ENCODE measurements at regions not wholly inside any gene's neighbourhood (a gene's known extent, or its start where the extent isn't known, plus 50 kb on each side); places are given as distances from the start of the nearest gene placed in this dataset.
A peak's percentile ranks its signal among the peaks of the same experiment; 100 is the strongest.
"Not testable (repeated sequence)": the region's sequence is repeated elsewhere in the genome, so short reads cannot be mapped to it uniquely, and the experiment has no call there.

DNA sequence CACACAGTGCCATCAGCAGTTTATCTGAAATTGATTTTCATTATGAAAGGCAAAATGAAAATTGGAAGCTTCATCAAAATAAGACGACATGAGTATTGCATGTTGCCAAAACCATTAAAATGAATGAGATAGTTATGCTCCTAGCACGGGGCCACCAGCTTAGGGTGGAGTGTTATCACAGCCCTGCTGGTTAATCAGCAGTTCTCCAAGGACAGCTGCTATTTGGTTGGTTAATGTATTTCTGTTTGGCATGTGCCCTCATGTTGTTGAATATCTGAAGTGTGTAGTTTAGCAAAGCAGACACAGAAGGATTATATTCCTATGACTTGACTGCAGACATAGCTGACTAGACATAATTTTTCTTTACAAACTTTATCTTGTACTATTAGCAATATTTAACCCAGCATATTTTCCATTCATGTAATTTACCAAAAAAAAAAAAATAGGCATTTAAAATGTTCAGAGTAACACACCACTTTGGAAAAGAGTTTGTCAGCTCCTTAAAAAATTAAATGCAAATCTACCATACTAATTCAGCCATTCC lies 98.6 kb upstream of the PIK3R1 start:
- no peak for DNase-seq
- intact Hi-C loops (cut with DNase I) = no loop called here

DNA sequence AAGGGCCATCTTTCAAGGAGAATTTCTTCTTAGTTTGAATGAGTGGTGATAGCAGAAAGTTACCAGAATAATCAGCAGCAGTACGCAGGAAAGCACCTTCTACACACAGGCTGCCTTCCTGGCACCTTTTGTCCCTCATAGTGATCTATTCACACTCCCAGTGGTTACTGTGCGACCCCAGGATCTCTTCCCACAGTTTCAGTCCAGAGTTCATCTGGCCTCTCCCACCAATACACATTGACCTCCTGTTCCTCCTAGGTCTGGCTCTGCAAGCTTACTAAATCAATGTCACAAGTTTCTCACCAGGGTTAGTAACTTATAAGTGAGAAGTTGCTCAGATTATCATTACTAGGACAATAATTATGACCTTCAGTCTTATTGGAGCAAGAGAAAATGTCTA lies 99.1 kb upstream of the PIK3R1 start:
- intact Hi-C loops (cut with DNase I) = no loop called here
- DNase-seq = no peak

DNA sequence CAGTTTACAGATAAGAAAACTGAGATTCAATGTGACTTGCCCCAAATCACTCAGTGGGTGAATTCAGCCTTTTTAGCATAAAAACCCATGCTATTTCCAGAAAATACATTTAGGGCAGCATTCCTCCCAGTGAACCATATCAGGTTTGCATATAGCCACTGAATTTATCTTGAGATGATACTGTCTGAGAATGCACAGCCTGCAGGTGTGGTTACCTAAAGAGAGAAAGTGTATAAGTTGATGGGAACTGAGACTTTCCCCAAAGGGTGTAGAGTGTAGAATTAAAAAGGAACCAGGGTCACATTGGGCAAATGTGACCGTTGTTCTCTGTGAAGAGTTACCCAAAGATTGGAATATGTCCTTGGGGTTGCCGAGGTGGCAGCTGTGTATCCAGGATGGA lies 100.0 kb upstream of the PIK3R1 start:
- intact Hi-C loops (cut with DNase I) = no loop called here
- no peak for DNase-seq

DNA sequence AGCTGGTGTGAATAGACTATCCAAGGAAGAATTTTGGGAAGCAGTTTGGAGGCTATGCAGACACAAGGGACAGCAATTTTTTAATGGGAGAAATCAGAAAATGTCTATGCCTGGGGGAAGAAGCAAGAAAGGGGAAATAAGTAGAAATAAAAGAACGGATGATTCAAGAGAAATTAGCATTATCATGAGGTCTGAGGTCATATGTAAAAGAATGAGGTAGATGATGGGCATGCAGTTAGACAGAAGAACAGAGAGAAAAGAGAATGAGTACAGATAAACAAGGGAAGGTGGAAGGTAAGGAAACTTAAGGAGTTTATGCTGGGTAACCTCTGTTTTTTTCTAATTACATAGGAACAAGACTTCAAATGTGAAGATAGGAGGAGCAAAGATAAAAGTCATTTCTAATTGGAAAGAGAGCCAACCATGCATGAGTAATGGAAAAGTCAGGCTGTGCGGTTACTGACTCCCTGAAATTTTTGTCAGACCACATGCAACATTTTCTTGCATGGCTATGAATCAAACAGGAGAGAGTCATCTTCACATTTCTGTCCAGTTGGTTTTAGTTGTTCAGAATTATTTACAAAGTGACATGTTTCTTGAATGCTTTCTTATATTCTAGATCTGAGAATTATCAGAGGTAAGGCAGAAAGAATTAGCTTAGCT lies 101.0 kb upstream of the PIK3R1 start:
- intact Hi-C loops (cut with DNase I) = no loop called here
- DNase-seq = no peak

DNA sequence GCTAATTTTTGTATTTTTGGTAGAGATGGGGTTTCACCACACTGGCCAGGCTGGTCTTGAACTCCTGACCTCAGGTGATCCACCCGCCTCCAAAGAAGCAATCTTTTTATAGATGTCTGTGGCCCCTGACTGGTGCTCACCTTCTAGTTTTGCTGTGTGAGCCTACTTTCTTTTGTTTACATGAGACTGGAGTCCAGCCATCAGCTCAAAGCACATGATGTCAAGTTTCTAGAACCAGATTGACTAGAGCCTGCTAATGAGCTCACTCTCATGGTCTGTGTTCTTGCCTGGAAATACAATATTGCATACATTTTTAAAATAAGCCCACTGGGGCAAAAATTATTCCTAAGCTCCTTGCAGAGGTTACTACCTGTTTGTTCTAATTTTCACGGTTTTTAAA lies 102.9 kb upstream of the PIK3R1 start:
- DNase-seq = no peak
- intact Hi-C loops (cut with DNase I) = no loop called here

DNA sequence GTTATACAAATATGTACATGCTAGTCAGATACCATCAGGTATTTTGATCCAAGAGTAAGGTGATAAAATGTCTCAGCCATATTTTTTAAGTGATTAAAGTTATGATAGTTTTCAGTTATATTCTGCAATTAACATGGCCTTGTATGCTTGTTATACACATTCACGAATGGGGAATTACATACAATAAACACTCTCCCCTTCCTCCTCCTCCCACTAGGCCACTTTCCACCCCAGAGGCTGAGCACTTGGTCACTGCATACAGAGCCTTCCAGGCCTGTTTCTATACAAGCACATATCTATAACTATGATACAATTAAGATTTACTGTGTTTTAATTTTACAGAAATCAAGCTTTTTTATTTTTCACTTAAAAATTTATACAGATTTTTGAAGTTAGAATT lies 104.7 kb upstream of the PIK3R1 start:
- intact Hi-C loops (cut with DNase I) = no loop called here
- no peak for DNase-seq

DNA sequence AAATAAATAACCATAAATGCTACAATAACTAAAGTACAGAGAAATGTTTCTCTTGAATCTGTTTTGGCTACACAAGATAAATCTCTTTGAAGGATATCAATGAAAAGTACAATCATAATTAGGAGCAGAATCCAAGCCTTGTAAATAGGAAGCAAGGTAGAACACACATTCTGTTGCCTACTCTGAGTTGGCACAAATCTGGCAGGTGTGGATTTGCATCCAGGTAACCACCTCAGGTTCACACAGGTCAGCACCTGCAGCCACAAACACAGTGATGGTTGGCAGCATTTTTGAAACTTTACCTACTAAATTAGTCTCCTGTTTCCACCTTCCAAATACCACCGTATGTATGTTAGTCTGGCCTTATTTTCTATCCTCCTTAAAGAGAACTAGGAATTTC lies 105.3 kb upstream of the PIK3R1 start:
- intact Hi-C loops (cut with DNase I) = no loop called here

DNA sequence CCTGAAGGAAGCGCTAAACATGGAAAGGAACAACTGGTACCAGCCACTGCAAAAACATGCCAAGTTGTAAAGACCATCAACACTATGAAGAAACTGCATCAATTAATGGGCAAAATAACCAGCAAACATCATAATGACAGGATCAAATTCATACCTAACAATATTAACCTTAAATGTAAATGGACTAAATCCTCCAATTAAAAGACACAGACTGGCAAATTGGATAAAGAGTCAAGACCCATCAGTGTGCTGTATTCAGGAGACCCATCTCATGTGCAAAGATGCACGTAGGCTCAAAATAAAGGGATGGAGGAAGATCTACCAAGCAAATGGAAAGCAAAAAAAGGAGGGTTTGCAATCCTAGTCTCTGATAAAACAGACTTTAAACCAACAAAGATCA lies 111.3 kb upstream of the PIK3R1 start:
- DNase-seq; intact Hi-C loops (cut with DNase I): not testable (repeated sequence)

More for the DNA sequence above, 105.3 kb upstream of the PIK3R1 start:
- DNase-seq = no peak

DNA sequence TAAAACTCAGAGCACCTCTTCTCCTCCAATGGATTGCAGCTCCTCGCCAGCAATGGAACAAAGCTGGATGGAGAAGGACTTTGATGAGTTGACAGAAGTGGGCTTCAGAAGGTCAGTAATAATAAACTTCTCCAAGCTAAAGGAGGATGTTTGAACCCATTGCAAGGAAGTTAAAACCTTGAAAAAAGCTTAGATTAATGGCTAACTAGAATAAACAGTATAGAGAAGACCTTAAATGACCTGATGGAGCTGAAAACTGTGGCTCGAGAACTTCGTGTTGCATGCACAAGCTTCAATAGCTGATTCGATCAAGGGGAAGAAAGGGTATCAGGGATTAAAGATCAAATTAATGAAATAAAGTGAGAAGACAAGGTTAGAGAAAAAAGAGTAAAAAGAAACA lies 112.3 kb upstream of the PIK3R1 start:
- intact Hi-C loops (cut with DNase I); DNase-seq: not testable (repeated sequence)

DNA sequence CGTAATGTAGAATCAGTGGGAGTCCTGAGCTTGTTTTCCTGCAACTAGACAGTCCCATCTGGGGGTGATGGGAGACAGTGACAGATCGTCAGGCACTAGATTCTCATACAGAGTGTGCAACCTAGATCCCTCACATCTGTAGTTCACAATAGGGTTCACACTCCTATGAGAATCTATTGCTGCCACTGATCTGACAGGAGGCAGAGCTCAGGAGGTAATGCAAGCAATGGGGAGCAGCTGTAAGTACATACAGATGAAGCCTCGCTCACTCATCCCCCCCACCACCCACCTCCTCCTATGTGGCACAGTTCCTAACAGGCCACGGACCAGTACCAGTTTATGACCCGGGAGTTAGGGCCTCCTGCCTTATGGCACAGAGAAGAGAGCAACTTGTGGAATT lies 116.2 kb upstream of the PIK3R1 start:
- intact Hi-C loops (cut with DNase I) = no loop called here
- no peak for DNase-seq

DNA sequence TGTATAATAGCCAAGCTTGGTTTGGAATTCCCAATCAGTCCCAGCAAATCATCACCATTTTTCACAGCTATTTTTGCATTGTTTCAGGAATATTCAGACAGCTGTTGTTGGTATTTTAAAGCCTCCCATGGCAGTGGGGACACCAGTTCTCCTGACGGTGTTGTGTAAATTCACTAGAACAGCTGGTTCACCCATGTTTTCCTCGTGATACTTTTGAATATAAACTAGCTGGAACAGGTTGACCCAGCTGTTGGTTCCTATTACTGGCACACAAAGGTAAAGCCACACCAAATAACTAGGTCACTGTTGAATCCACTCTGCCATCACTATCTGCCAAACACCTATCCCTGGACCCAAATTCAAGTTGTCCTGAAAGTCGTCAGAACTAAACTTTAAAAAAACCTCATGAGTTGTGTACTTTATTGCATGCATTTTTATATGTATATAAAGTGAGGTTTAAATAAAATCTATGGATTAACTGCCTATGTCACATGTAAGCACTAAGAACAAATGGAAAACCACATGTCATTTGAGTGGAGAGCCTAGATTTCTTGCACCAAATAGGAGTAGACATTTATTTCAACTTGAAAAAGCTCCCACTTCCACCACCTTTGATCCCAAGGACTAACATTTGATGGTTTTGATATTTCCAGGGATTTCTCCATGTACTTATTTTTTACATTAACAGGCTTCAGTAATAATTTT lies 121.9 kb upstream of the PIK3R1 start:
- intact Hi-C loops (cut with DNase I) = no loop called here

DNA sequence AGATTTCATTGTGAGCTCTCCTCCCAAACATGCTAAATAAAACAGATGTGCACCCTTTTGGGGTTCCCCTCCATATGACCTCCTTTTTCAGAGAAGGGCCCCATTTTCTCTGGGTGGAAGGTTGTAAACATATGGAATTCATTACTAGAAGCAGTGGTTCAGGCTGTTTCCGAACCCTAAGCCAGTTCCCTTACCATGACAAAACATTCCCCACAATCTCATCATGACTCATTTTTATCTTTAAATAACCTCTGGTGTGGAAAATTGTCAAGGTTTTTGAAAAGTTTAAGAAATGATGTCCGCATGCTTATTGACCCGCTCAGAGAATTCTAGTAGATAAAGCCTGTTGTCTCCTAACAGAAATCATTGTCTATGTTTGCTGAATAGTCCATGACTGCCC lies 127.3 kb upstream of the PIK3R1 start:
- intact Hi-C loops (cut with DNase I) = loop anchor here (10.0 kb wide), 1 partner anchor 126 kb away; the partner anchor contains the start of gene PIK3R1
- no peak for DNase-seq

More for the DNA sequence above, 121.9 kb upstream of the PIK3R1 start:
- no peak for DNase-seq

DNA sequence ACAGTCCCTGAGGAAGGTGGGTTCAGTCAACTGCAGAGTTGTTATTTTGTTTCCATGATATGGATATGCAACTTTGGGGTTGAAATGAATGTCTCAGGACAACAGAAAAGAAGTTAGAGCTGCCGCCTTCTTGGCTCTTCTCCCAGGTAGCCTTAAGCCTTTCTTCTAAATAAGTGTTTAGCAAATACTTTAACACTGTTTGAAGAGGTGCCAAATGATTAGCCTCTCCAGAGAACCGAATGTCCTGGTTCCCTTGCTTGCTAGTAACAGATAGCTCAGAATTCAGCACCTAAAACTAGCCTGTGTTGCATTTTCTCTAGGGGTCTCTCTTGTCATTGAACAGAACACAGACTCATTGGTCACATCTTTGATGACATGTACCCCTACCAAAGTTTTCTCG lies 127.7 kb upstream of the PIK3R1 start:
- intact Hi-C loops (cut with DNase I) = loop anchor here (10.0 kb wide), 1 partner anchor 127 kb away; the partner anchor contains the start of gene PIK3R1
- no peak for DNase-seq

DNA sequence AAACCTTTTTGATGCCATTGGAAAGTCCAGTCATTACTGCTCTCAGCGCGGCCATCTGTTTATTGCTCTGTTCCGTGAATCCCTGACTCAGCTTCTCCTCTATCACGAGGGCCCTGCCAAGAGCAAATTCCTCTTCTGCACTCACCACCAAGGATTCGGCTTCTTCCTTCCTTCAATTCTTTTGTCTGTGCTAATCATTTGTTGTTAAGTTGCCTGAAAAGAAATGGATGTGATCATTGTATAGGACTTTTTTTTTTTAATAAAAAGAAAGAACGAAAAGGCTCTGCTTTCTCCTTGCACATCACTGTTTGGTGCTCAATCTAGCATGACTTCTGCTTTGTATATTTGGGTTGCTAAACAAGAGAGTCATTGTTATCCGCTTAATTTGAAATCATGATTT lies 128.7 kb upstream of the PIK3R1 start:
- intact Hi-C loops (cut with DNase I) = loop anchor here (10.0 kb wide), 1 partner anchor 128 kb away; the partner anchor contains the start of gene PIK3R1
- peak in 5 of 10 donors; percentile 13 to 86 (median 41) for DNase-seq

DNA sequence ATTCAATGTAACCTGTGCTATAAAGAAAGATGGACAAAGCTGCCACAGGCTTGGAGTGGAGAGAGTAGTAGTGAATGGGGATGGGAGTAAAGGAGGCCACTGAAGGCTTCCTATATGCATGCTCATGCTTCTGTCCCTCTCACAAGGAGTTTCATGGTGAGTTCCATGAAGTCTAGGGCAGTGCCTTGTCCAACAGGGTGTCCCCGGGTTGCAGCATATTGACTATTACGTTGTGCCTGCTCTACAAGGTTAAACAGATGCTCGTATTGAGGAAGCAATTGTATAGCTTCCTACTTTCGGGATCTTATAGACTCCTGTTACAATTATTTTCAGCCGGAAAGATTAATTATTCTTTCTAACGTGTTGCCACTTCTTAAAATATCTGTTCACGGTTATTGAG lies 129.1 kb upstream of the PIK3R1 start:
- intact Hi-C loops (cut with DNase I) = loop anchor here (10.0 kb wide), 1 partner anchor 128 kb away; the partner anchor contains the start of gene PIK3R1
- DNase-seq = no peak

DNA sequence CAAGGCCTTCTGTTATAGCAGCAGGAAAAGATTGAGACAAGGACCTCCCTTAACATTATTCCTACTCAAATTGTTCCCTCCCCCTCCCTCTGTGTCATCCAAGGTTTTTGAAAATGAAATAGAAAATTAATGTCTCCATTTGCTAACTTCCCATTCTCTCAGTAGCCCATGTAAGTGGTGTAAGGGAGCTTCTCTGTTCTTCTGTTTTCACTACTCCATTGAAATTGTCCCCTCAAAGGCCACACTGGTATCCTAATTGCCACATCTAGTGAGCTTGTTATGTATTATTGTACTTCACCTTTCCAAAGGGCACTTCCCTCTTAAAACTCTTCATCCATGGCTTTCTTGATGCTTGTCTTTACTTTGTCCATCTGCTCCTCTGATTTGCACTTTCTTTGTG lies 131.2 kb upstream of the PIK3R1 start:
- no peak for DNase-seq
- intact Hi-C loops (cut with DNase I) = loop anchor here (5.0 to 10.0 kb wide), 2 partner anchors 57 to 130 kb away; partner anchors contain the start of gene PIK3R1

DNA sequence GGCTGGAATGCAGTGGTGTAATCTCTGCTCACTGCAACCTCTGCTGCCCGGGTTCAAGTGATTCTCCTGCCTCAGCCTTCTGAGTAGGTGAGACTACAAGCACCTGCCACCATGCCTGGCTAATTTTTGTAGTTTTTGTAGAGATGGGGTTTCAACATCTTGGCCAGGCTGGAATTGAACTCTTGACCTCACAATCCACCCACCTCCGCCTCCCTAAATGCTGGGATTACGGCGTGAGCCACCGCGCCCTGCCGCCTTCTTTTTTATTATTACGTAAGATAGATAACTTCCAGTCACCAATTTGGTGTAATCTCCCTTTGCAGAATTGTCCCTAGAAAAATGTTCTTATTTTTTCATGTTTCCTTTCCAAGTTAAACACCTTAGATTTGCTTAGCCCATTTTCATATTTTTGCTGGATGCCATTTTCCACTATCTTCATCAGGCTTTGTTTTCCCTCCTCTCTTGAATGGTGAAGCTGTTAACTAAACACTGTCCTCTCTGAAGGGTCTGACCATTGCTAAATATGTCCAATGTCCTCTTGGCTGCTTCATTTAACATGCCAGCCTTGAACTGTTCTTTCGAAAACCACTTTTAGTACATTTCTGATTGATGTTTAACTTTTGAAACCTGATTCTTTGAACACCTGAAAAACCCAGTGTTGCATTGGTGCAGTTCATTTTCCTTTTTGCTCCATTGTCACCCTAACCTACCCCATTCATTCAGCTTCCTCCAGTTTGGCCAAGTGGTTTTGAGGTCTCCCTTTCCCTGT lies 135.1 kb upstream of the PIK3R1 start:
- DNase-seq = no peak
- intact Hi-C loops (cut with DNase I) = loop anchor here (5.0 to 10.0 kb wide), 2 partner anchors 53 to 134 kb away; partner anchors contain the start of gene PIK3R1

DNA sequence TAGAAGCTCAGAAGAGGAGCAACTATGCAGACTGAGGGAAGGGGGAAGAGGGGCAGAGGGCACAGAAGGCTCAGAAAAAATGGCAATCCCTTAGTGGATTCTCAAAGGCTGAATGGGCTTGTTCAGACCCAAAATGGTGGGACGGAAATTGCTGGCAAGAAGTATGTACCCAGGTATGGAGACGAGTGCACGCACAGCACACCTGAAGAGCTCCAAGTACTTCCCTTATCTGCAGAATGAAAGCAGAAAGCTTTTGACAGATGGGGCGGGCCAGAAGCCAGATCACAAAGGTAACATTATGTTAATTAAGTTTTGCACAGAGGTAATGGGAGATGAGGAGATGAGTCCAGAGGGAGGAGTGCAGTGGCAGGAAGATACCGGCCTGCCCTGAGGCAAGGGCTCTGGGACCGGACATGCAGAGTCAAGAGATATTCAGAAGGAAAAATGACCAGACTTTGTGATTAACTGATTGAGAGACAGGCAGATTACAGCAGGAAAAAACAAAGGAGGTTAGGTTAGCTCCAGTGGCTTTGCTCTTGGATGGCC lies 138.1 kb upstream of the PIK3R1 start:
- intact Hi-C loops (cut with DNase I) = no loop called here
- DNase-seq = no peak

DNA sequence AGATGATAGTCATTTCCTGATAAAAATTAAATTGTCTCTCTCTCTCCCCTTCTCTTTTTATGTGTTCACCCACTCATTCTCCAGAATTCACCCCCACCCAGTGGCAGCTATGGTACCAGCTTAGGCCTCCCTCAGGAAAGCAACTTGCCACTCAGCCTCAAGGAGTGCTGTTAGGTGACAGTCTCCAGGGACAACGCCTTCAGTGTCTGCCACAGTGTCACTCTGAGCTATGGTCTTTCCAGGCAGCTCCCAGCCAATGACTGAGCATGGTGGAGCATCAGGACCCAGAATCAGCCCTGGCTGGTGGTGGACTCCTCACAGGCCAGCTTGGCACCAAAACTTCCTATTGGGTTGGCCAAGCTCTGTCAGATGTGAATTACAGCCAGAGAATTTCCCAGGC lies 140.9 kb upstream of the PIK3R1 start:
- intact Hi-C loops (cut with DNase I) = no loop called here
- no peak for DNase-seq

DNA sequence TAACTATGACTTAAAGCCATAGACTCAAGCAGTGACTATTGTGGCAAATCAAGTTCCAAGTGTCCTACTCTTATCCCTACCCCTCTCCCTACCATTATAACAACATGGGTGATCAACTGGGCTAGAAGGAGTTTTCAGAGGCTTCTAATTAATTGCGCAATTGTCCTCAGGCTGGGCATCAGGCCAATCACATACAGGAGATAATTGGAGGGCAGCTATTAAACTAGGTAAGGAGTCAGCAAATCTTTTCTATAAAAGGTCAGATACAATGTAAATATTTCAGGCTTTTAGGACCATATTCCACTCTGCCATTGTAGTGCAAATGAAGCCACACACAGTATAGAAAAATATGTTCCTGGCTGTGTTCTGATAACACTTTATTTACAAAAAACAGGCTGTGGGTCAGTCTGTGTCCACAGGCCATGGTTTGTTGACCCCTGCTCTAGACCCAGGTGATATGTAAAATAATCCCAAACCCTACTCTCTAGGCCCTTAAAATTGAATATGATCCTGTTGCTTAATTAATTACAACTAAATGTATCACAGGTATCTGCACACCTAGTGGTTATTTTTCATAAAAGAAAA lies 141.4 kb upstream of the PIK3R1 start:
- no peak for DNase-seq
- intact Hi-C loops (cut with DNase I) = no loop called here

Data from posterior cingulate gyrus (tissue), 11 donors.